Nephron (organoid): ENCODE measurements at regions not wholly inside any gene's neighbourhood (a gene's known extent, or its start where the extent isn't known, plus 50 kb on each side); places are given as distances from the start of the nearest gene placed in this dataset.
"Not testable (repeated sequence)": the region's sequence is repeated elsewhere in the genome, so short reads cannot be mapped to it uniquely, and the experiment has no call there.

Experiments used
- H3K27ac Mint-ChIP-seq, 3 experiments: 2 replicates each; pipeline ENCODE4 v1.8.0; 2020; ENCODE audit warnings: mixed read lengths in 3 of 3, mild to moderate bottlenecking in 2 of 3, moderate library complexity in 1 of 3
- H3K27me3 Mint-ChIP-seq: 2 replicates; pipeline ENCODE4 v1.8.0; 2021; ENCODE audit warnings: low read depth, mild to moderate bottlenecking, moderate library complexity, mixed read lengths
- H3K36me3 Mint-ChIP-seq: 2 replicates; pipeline ENCODE4 v1.8.0; 2020; ENCODE audit warnings: low read depth, mixed read lengths
- H3K4me1 Mint-ChIP-seq: 2 replicates; pipeline ENCODE4 v1.8.0; 2020; ENCODE audit warnings: mixed read lengths
- H3K4me3 Mint-ChIP-seq, 3 experiments: 2 replicates each; pipeline ENCODE4 v1.8.0; 2020; ENCODE audit warnings: mild to moderate bottlenecking in 3 of 3, mixed read lengths in 3 of 3, moderate library complexity in 2 of 3
- H3K9me3 Mint-ChIP-seq: 2 replicates; pipeline ENCODE4 v1.8.0; 2020; ENCODE audit warnings: mixed read lengths
- TF ChIP-seq, protein P1 (sequence below), 3 experiments: fragments of 200-600 bp; sonication (generic); IDR thresholded peaks; one replicate each; pipeline ENCODE4 v1.5.0; 2021; ENCODE audit warnings: antibody characterized with exemption in 3 of 3; ENCODE audit not compliant: unreplicated experiment in 3 of 3

DNA sequence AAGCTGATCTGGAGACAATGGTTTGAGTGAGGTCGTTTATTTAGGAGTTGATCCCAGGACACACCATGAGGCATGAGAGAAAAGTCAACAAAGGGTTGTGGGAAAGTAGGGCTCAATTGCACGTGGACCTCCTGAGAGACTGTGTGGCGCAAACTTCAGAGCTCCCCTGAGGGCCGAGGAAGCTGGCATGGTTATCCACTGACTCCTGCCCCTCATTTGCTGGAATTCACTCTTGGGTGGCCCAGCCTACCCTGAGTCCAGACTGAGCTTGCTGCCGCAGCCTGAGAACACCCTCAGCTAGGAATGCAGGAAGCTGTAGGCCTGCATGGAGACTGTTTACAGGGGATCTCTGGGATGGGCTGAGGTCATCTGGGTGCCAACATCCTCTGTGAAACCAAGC, 301.0 kb downstream of the RWDD3 start:
- TF ChIP-seq, protein P1, sequence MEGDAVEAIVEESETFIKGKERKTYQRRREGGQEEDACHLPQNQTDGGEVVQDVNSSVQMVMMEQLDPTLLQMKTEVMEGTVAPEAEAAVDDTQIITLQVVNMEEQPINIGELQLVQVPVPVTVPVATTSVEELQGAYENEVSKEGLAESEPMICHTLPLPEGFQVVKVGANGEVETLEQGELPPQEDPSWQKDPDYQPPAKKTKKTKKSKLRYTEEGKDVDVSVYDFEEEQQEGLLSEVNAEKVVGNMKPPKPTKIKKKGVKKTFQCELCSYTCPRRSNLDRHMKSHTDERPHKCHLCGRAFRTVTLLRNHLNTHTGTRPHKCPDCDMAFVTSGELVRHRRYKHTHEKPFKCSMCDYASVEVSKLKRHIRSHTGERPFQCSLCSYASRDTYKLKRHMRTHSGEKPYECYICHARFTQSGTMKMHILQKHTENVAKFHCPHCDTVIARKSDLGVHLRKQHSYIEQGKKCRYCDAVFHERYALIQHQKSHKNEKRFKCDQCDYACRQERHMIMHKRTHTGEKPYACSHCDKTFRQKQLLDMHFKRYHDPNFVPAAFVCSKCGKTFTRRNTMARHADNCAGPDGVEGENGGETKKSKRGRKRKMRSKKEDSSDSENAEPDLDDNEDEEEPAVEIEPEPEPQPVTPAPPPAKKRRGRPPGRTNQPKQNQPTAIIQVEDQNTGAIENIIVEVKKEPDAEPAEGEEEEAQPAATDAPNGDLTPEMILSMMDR (IDR thresholded peaks at IDR 0.05; ENCODE audit: unreplicated experiment in 3 of 3): no peak
- no peak overlapping the region for H3K4me3 Mint-ChIP-seq
- no peaks in the 10 kb centered on the region for H3K9me3 Mint-ChIP-seq
- no peaks in the 10 kb centered on the region for H3K36me3 Mint-ChIP-seq
- H3K4me1 Mint-ChIP-seq: peaks cover 10% of the 10 kb centered on the region
- no peak overlapping the region for H3K27ac Mint-ChIP-seq
- no peaks in the 10 kb centered on the region for H3K27me3 Mint-ChIP-seq

DNA sequence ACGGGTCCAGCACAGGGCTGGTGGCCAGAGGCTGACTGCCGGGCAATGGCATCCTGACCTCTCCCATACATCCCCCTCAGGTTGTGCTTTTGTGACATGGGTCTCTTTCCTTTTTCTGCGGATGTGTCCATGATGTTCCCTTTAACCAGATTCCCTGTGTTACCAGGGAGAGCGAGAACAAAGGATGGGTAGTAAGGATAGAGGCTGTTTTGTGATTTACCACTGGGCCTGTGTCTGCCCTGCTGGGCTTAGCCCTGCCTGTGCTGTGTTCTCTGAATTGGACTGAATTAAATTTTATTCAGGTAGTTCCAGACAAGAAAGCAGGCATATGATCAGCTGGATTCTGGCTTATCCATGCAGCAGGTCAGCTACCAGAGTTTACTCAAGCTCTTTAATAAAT, 301.6 kb downstream of the RWDD3 start:
- peaks cover 10% of the 10 kb centered on the region for H3K4me1 Mint-ChIP-seq
- no peak overlapping the region for H3K4me3 Mint-ChIP-seq
- no peak overlapping the region for H3K27ac Mint-ChIP-seq
- H3K27me3 Mint-ChIP-seq: no peaks in the 10 kb centered on the region
- no peaks in the 10 kb centered on the region for H3K9me3 Mint-ChIP-seq
- no peaks in the 10 kb centered on the region for H3K36me3 Mint-ChIP-seq
- TF ChIP-seq, protein P1 (IDR thresholded peaks at IDR 0.05; ENCODE audit: unreplicated experiment in 3 of 3): no peak

DNA sequence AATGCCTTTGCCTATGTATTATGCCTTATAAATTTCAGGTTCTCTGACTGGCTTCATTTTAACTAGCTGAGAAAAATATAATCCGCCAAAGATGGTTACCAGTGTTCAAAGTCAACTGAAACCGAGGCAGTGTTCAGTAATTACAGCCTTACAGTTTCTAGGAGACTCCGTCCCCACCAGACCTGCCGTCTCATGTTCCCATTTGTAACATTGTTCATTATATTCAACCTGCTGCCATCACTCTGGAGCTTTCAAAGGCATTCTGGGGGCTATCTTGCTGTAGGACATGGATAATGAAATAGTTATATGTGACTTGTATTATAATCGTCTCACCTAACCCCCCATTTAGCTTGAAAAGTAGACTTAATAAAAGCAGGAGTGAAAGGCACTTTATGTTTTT, 302.5 kb downstream of the RWDD3 start:
- H3K36me3 Mint-ChIP-seq: no peaks in the 10 kb centered on the region
- no peak overlapping the region for H3K27ac Mint-ChIP-seq
- H3K4me1 Mint-ChIP-seq: peaks cover 10% of the 10 kb centered on the region
- TF ChIP-seq, protein P1 (IDR thresholded peaks at IDR 0.05; ENCODE audit: unreplicated experiment in 3 of 3): no peak
- H3K4me3 Mint-ChIP-seq: no peak overlapping the region
- no peaks in the 10 kb centered on the region for H3K27me3 Mint-ChIP-seq
- no peaks in the 10 kb centered on the region for H3K9me3 Mint-ChIP-seq

DNA sequence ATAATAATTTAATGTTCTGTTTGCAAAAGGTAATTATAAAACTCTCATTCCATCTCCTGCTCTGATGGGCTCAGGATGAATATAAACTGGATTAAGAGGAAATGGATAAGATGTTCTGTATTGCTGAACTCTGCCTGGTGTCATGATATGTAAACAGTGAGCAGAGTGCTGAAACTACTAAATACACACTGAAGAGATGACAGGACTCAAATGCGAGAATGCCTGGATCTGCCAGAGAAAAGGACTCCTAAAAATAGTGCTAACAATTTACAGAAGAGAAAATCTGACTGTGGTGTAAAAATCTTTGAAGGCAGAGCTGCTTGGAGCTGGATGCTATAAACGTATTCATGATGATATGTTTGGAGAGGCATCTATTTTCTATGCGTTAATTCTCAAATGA, 303.2 kb downstream of the RWDD3 start:
- H3K9me3 Mint-ChIP-seq: no peaks in the 10 kb centered on the region
- H3K36me3 Mint-ChIP-seq: no peaks in the 10 kb centered on the region
- no peaks in the 10 kb centered on the region for H3K27me3 Mint-ChIP-seq
- no peak overlapping the region for H3K27ac Mint-ChIP-seq
- H3K4me3 Mint-ChIP-seq: no peak overlapping the region
- TF ChIP-seq, protein P1 (IDR thresholded peaks at IDR 0.05; ENCODE audit: unreplicated experiment in 3 of 3): no peak
- H3K4me1 Mint-ChIP-seq: peaks cover 10% of the 10 kb centered on the region

DNA sequence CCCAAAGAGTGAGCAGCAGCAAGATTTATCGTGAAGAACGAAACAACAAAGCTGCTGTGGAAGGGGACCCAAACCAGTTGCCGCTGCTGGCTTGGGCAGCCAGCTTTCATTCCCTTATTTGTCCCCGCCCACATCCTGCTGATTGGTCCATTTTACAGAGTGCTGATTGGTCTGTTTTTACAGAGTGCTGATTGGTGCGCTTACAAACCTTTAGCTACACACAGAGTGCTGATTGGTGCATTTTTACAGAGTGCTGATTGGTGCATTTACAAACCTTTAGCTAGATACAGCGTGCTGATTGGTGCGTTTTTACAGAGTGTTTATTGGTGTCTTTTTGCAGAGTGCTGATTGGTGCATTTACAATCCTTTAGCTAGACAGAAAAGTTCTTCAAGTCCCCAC, 304.2 kb downstream of the RWDD3 start:
- H3K4me3 Mint-ChIP-seq, H3K36me3 Mint-ChIP-seq, H3K27ac Mint-ChIP-seq, H3K9me3 Mint-ChIP-seq, H3K27me3 Mint-ChIP-seq: not testable (repeated sequence)
- H3K4me1 Mint-ChIP-seq: peaks cover 19% of the 10 kb centered on the region

DNA sequence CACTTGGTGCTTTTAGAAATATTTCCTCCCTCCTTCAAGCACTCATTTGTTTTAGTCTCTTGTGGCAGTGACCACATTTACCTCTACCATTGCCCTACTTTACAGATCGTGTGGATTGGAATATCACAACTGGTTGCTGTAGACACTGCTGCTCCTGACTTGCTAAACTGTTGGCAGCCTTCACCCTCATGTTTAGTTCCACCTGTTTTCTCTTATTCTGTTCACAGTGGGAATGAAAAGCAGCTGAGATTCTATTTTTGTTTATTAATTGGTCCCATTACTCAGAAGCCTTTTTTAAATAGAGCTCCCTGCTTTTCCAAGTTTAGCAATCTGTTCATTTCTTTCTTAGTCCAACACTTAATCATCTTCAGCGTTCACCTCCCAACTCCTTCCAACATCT, 308.9 kb downstream of the RWDD3 start:
- H3K27ac Mint-ChIP-seq: peak overlapping the region in 2 of 3 experiments; percentile 11 to 30
- peaks cover 12% of the 10 kb centered on the region for H3K4me1 Mint-ChIP-seq
- H3K9me3 Mint-ChIP-seq: no peaks in the 10 kb centered on the region
- H3K36me3 Mint-ChIP-seq: no peaks in the 10 kb centered on the region
- H3K27me3 Mint-ChIP-seq: peaks cover 4% of the 10 kb centered on the region
- TF ChIP-seq, protein P1 (IDR thresholded peaks at IDR 0.05; ENCODE audit: unreplicated experiment in 3 of 3): no peak
- H3K4me3 Mint-ChIP-seq: no peak overlapping the region
